Right cardiac atrium (tissue), 5 donors: ENCODE measurements at regions not wholly inside any gene's neighbourhood (a gene's known extent, or its start where the extent isn't known, plus 50 kb on each side); places are given as distances from the start of the nearest gene placed in this dataset.

ENCODE experiments used
- ATAC-seq, 2 donors: fragments of 200-7000 bp; cut with Tn5 transposase; one replicate each; pipeline versions ENCODE4 v1.8.0 to v1.9.1; 2020; ENCODE audit warnings: moderate library complexity in 2 of 2, mild to moderate bottlenecking in 1 of 2
- DNase-seq, 3 donors: peaks; one replicate each; pipeline ENCODE4 v3.0.0-alpha.2; 2020
- H3K27ac ChIP-seq: one replicate; pipeline ENCODE4 v1.5.1; 2013; ENCODE audit warnings: mild to moderate bottlenecking, low read length, control low read depth, moderate library complexity
- H3K27me3 ChIP-seq: one replicate; pipeline ENCODE4 v1.6.1; 2013; ENCODE audit not compliant: control insufficient read depth, insufficient read depth
- H3K4me1 ChIP-seq: one replicate; pipeline ENCODE4 v1.6.1; 2013; ENCODE audit warnings: low read length; ENCODE audit not compliant: control insufficient read depth, insufficient read depth
- H3K4me3 ChIP-seq: one replicate; pipeline ENCODE4 v1.5.1; 2013; ENCODE audit warnings: low read length, control low read depth
- H3K9me3 ChIP-seq: one replicate; pipeline ENCODE4 v1.6.1; 2013; ENCODE audit warnings: low read length; ENCODE audit not compliant: control insufficient read depth
- WGBS: extraction: QIAGEN DNeasy Blood & Tissue Kit; methylation state at CpG from one replicate; pipeline ENCODE4 v1.1.7; 2013; 5-methylcytosine and 5-hydroxymethylcytosine counted together
- intact Hi-C, 4 donors: fragments of 100-400 bp; cut with DNase I; formaldehyde crosslinking; loops; one replicate each; pipeline versions ENCODE4 v1.11.0 to v1.14.0; 2022 to 2023
- donor health status: healthy with polysubstance abuse.
- donor health status: DM: no; HTN: yes; CAD: no.
- donor health status: DM: no; HTN: no; CAD: no.
- donor health status: DM: no; HTN: yes; CAD: no; lungs with severe emphysema.
- donor health status: DM: yes; HTN: yes; CAD: no.

GRCh38 chr5:51326844-51327243 is 56.4 kb upstream of the ISL1 start:
- DNase-seq (no peak), ATAC-seq (no peak)
- no peak overlapping the region for H3K27ac ChIP-seq
- intact Hi-C loops: no loop called here
- WGBS: 49% methylated on average over 1 of the region's 1 CpG
- H3K4me1 ChIP-seq: no peaks in the 10 kb centered on the region
- no peaks in the 10 kb centered on the region for H3K27me3 ChIP-seq
- H3K9me3 ChIP-seq: no peaks in the 10 kb centered on the region
- H3K4me3 ChIP-seq: no peak overlapping the region
